GM21390 (cell line): ENCODE measurements at regions not wholly inside any gene's neighbourhood (a gene's known extent, or its start where the extent isn't known, plus 50 kb on each side); places are given as distances from the start of the nearest gene placed in this dataset.

ENCODE experiments used
- ATAC-seq: cut with Tn5 transposase; IDR thresholded peaks from one replicate; pipeline ENCODE4 v1.9.1; 2021; ENCODE audit not compliant: unreplicated experiment

DNA sequence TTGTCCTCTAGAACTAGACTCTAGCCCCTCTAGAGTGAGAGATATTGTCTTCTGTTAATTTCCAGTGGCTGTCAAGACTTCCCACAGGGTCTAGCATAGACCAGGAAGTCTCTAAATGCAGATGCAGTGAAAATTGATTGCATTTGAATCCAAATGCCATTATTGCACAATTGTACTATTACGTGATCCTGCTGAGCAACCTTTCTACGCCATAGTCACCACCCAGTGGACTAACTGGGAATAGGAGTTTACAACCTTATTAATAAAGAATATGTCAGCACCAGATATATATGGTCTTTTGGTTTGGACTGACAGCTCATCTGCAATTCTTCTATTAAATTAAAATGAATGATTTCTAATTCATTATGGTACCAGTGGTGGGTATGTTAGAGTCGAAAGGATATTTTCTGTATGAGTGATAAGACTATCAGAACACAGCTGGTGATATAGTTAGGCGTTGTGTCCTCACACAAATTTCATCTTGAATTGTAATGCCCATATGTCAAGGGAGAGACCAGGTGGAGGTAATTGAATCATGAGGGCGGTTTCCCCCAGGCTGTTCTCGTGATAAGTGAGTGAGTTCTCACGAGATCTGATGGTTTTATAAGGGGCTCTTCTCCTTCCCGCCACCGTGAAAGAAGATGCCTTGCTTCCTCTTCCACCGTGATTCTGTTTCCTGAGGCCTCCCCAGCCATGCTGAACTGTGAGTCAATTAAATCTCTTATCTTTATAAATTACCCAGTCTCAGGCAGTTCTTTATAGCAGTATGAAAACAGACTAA, 138.9 kb upstream of the CA10 start:
- no peak for ATAC-seq

- ATAC-seq = no peak
These were observed 135.8 kb upstream of the CA10 start for GRCh38 chr17:52294301-52294700.

DNA sequence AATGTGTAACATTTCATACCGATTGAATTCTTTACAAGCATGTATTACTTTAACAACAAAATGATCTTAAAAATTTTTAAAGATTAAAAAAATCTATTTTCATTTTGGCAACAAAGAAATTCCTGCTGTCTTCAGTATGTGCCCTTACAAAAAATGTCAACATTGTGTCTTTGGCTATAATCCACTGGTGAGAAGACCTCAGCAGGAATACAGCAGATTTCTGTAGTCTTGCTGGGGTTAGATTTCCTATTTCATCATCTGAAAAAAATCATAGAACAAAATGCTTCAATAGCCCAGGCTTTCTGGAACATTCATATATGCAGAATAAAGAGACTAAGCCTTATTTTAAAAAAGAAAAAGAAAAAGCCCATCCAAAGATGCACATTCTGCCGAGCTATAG, 129.1 kb upstream of the CA10 start:
- no peak for ATAC-seq

DNA sequence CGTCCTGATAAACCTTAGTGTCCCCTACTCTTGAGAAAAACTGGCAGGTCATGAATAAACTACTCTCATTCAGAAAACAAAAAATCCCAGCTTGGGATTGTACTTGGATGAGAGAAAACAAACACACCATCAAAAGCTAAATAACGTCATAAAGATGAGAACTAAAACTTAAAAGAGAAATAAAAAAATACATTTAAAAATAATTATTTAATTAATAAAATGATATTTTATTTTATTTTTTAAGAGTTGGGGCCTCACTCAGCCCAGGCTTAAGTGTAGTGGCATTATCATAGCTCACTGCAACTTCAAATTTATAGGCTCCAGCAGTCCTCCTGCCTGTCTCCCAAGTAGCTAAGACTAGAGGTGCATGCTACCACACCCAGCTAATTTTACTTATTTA, 125.4 kb upstream of the CA10 start:
- no peak for ATAC-seq

DNA sequence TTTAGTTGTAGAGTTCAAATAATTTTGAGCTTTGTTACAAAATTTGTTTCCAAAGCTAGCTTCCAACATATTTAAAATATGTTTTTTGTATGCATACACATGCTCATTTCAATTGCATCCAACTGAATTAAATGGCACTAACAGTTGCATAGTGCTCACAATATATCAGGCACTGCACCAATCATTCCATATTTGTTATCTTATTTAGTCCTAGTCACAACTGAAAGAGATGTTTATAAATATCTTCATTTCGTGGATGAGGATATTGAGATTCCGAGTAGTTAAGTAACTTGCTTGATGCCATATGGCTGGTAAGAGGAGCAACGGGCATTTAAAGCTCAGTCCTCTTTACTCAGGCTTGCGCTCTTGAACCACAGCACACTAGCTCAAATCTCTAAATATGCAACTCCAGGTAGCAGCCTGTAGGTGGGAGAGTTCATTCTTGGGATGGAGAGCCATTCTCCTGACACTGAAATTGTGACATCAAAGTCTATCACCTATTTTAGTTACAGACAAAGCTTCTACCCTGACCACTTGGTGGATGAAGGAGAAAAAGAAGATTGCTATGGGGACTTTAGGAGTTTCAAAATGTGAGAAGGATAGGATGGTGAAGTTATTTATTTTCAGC, 118.0 kb upstream of the CA10 start:
- no peak for ATAC-seq

- ATAC-seq = no peak
These were observed 113.3 kb upstream of the CA10 start for GRCh38 chr17:52271781-52272180.

DNA sequence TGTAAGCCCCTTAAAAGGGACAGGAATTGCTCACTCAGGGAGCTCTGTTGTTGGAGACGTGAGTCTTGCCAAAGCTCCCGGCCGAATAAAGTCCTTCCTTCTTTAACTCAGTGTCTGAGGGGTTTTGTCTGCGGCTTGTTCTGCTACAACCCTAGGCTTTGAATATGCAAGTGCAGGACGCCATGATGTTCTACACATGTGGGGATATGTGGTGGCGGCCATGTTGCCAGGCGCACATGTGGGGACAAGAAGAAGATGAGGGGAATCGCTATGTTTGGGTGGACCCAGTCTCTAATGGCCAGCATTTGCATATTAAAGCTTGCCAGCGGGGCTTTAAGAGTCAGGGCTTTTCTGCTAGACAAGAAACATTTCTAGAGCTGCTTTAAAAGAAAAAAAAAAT, 96.8 kb upstream of the CA10 start:
- no peak for ATAC-seq

DNA sequence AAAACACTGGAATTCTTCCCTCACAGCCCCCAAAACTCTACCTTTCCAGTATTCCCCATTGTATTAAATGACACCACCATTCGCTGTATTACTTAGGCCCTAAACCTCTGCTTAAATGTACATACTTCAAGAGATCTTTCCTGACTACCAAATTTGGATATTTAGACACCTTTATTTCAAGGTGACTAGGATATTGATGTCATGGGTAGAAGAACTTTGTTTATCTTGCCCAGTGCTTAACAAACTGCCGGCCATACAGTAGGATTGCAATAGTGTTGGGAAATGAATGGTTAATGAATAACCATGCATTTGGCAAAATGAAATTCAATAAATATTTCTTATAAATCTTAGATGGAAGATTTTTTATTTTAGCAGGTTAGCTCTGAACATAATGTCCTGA, 86.2 kb upstream of the CA10 start:
- ATAC-seq = no peak

DNA sequence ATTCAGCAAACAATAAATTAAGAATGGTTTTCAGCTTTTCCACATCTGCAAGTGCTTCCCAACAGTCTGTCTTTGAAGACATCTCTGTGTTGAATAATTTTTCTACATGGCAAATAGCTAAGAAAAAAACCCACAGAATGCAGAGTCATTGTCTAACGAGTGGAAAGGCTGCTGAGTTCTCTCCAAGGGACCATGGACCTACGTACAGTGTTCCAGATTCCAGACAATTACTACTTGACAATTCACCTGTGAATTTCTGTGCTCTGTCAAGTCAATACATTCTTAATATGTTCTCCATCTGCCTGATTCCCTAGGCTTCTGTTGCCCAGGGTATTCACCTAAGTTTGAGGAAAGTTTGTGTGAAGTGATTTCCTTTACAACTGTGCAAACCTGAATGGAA, 83.8 kb upstream of the CA10 start:
- no peak for ATAC-seq

DNA sequence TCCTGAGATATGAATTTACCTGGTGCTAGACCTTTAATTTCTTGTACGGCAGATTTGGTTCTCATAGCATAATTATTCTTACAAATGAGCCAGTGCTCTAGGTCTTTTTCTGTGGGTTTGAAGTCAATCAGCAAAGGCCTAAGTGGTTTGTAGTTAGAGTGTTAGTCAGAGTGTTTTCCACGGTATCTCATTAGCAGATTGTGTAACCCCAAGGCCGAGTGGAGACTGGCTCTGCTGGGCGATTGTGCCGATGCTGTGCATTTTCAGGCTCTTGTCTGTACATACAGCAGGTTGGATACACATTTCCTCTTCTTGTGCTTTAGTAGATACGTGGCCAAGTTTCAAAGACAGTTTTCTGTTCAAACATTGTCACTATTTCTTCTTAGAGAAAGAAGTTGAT, 78.6 kb upstream of the CA10 start:
- ATAC-seq = no peak

DNA sequence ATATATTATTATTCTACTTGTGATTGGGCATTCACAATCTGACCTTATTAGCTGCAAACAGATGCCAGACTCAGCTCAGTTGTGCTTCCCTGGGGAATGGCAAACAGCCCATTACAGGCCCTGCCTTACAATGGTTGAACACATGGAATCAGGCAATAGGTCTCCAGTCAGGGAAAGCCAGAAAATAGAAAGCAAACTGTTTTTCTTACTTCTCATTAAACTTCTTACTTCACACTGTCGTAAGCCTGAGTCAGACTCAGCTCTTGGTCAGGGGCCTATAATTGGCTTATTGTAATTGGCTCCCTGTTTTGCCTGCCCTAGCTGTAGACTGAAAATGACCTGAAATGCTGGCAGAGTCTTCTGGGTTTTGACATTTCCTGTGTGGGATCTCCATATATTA, 77.0 kb upstream of the CA10 start:
- ATAC-seq = no peak

- no peak for ATAC-seq
These were observed 75.1 kb upstream of the CA10 start for GRCh38 chr17:52233632-52234031.

- no peak for ATAC-seq
These were observed 74.7 kb upstream of the CA10 start for GRCh38 chr17:52233176-52233575.

DNA sequence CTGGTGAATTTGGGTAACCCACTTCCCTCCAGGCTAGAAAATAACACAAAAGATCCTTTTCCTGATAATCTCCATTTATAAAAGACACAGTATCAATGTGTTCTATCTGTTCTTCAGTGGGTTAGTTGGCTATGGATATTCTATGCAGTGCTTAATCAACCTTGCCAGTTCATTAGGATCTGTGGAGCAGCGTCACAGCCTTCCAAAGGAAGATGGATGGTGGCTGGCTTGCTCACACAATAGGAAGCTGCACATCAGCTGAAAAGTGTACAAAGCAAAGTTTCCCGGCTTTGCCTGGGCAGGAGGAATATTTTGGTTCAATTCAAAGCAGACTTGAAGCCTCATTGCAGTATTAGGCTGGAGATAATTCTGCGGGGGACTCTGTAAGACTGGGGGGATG, 70.3 kb upstream of the CA10 start:
- no peak for ATAC-seq

- ATAC-seq = no peak
These were observed 69.4 kb upstream of the CA10 start for GRCh38 chr17:52227926-52228325.

- no peak for ATAC-seq
These were observed 54.9 kb upstream of the CA10 start for GRCh38 chr17:52213451-52213850.

DNA sequence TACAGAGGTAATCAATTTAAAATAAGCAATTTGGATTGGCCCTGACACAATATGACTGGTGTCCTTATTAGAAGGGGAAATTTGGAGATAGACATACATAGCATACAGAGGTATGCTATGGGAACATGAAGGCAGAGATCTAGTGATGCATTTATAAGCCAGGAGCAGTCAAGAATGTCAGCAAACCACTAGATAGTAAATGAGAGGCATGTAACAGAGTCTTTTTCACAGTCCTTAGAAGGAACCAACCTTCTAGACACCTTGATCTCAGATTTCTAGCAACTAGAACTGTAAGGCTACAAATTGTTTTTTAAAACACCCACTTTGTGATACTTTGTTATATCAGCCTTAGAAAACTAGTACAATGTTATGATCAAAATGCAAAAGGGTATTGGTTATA, 54.3 kb upstream of the CA10 start:
- ATAC-seq = no peak

GRCh38 chr17:52209507-52209906, 51.0 kb upstream of the CA10 start:
- no peak for ATAC-seq
